CD8-positive, alpha-beta memory T cell (primary cell): ENCODE measurements at regions not wholly inside any gene's neighbourhood (a gene's known extent, or its start where the extent isn't known, plus 50 kb on each side); places are given as distances from the start of the nearest gene placed in this dataset.

ENCODE experiments used
- CTCF ChIA-PET: fragments of 350-600 bp; sonication (Branson Sonifier 250); formaldehyde crosslinking; loops from one replicate; lab custom pipeline; 2021; ENCODE audit warnings: antibody characterized with exemption; lab: Charles Lee
- POLR2A ChIA-PET: fragments of 350-600 bp; sonication (Branson Sonifier 250); formaldehyde crosslinking; loops from one replicate; lab custom pipeline; 2021; ENCODE audit warnings: antibody characterized with exemption; lab: Charles Lee
- DNase-seq, 5 donors: peaks; one replicate each; pipeline versions ENCODE4 v3.0.0 to v3.0.0-alpha.2; 2020 to 2022; ENCODE audit warnings: mixed read lengths in 1 of 5
- H3K27ac ChIP-seq: one replicate; pipeline ENCODE4 v1.7.0; 2013; ENCODE audit warnings: low read depth, mild to moderate bottlenecking, low read length, moderate library complexity
- H3K27me3 ChIP-seq: 2 replicates; pipeline ENCODE4 v1.7.0; 2013; ENCODE audit warnings: low read length, mild to moderate bottlenecking; ENCODE audit not compliant: insufficient read depth, poor library complexity, severe bottlenecking
- H3K36me3 ChIP-seq: 2 replicates; pipeline ENCODE4 v1.7.0; 2013; ENCODE audit warnings: mild to moderate bottlenecking, low read length, moderate library complexity; ENCODE audit not compliant: insufficient read depth
- H3K4me1 ChIP-seq: 2 replicates; pipeline ENCODE4 v1.7.0; 2013; ENCODE audit warnings: mild to moderate bottlenecking, low read length, moderate library complexity; ENCODE audit not compliant: insufficient read depth
- H3K4me3 ChIP-seq: 2 replicates; pipeline ENCODE4 v1.7.0; 2013; ENCODE audit warnings: mild to moderate bottlenecking, low read length
- H3K9me3 ChIP-seq: 2 replicates; pipeline ENCODE4 v1.7.0; 2013; ENCODE audit warnings: mild to moderate bottlenecking, low read length
- H3K27ac Mint-ChIP-seq, 8 donors: one replicate each; pipeline ENCODE4 v1.8.0; 2020 to 2021; ENCODE audit warnings: mixed read lengths in 8 of 8, mild to moderate bottlenecking in 6 of 8, inconsistent platforms in 3 of 8, moderate library complexity in 3 of 8
- H3K27me3 Mint-ChIP-seq, 2 donors: one replicate each; pipeline ENCODE4 v1.8.0; 2020 to 2021; ENCODE audit warnings: mixed read lengths in 2 of 2, mild to moderate bottlenecking in 1 of 2, moderate library complexity in 1 of 2
- H3K36me3 Mint-ChIP-seq, 3 donors: one replicate each; pipeline ENCODE4 v1.8.0; 2020 to 2021; ENCODE audit warnings: mixed read lengths in 3 of 3, inconsistent platforms in 1 of 3, mild to moderate bottlenecking in 1 of 3
- H3K4me1 Mint-ChIP-seq, 3 donors: one replicate each; pipeline ENCODE4 v1.8.0; 2020 to 2021; ENCODE audit warnings: mixed read lengths in 3 of 3, inconsistent platforms in 1 of 3, mild to moderate bottlenecking in 1 of 3
- H3K4me3 Mint-ChIP-seq, 7 donors: one replicate each; pipeline ENCODE4 v1.8.0; 2020 to 2021; ENCODE audit warnings: mixed read lengths in 7 of 7, mild to moderate bottlenecking in 6 of 7, moderate library complexity in 4 of 7, inconsistent platforms in 2 of 7
- H3K9me3 Mint-ChIP-seq, 5 donors: one replicate each; pipeline ENCODE4 v1.8.0; 2020 to 2022; ENCODE audit warnings: mixed read lengths in 5 of 5, mild to moderate bottlenecking in 3 of 5, moderate library complexity in 2 of 5, inconsistent platforms in 1 of 5

GRCh38 chr2:8418721-8419120 lies 263.1 kb upstream of the ID2 start:
- CTCF ChIA-PET, result no interaction called here
- H3K27ac ChIP-seq, result no peak overlapping the region
- Mint-ChIP-seq H3K4me1 (peaks cover 0 to under 1% (median 0%) of the 10 kb centered on the region in 3 donors), H3K4me3 (no peak overlapping the region), H3K9me3 (no peaks in the 10 kb centered on the region), H3K36me3 (peaks cover 0 to 3% (median 0%) of the 10 kb centered on the region in 3 donors), H3K27ac (peak overlapping the region in 2 of 8 donors; percentile 69 to 72), H3K27me3 (no peaks in the 10 kb centered on the region)
- no peaks in the 10 kb centered on the region for H3K4me1 ChIP-seq
- DNase-seq, result no peak
- H3K4me3 ChIP-seq, result no peak overlapping the region
- no peaks in the 10 kb centered on the region for H3K27me3 ChIP-seq
- H3K36me3 ChIP-seq, result no peaks in the 10 kb centered on the region
- POLR2A ChIA-PET, result no interaction called here
- no peaks in the 10 kb centered on the region for H3K9me3 ChIP-seq

GRCh38 chr2:8421658-8422449 lies 260.0 kb upstream of the ID2 start:
- H3K27ac Mint-ChIP-seq, result peak overlapping the region in 2 of 8 donors; percentile 6 to 64
- H3K9me3 Mint-ChIP-seq, result no peaks in the 10 kb centered on the region
- no peak overlapping the region for H3K4me3 ChIP-seq
- CTCF ChIA-PET, result no interaction called here
- no peaks in the 10 kb centered on the region for H3K27me3 ChIP-seq
- no peak overlapping the region for H3K4me3 Mint-ChIP-seq
- no peaks in the 10 kb centered on the region for H3K27me3 Mint-ChIP-seq
- H3K27ac ChIP-seq, result no peak overlapping the region
- H3K36me3 ChIP-seq, result no peaks in the 10 kb centered on the region
- H3K9me3 ChIP-seq, result no peaks in the 10 kb centered on the region
- peaks cover 15 to 26% (median 20%) of the 10 kb centered on the region in 3 donors for H3K4me1 Mint-ChIP-seq
- DNase-seq, result no peak
- H3K4me1 ChIP-seq, result peaks cover 4% of the 10 kb centered on the region
- H3K36me3 Mint-ChIP-seq, result no peaks in the 10 kb centered on the region
- POLR2A ChIA-PET, result no interaction called here

GRCh38 chr2:8422450-8422800 lies 259.4 kb upstream of the ID2 start:
- Histone ChIP-seq H3K4me3 (no peak overlapping the region), H3K27ac (no peak overlapping the region), H3K27me3 (no peaks in the 10 kb centered on the region), H3K9me3 (no peaks in the 10 kb centered on the region), H3K36me3 (no peaks in the 10 kb centered on the region), H3K4me1 (peaks cover 4% of the 10 kb centered on the region)
- no peak for DNase-seq
- ChIA-PET CTCF (no interaction called here), POLR2A (no interaction called here)
- Mint-ChIP-seq H3K4me1 (peaks cover 15 to 31% (median 20%) of the 10 kb centered on the region in 3 donors), H3K36me3 (no peaks in the 10 kb centered on the region), H3K4me3 (no peak overlapping the region), H3K27me3 (no peaks in the 10 kb centered on the region), H3K9me3 (no peaks in the 10 kb centered on the region), H3K27ac (peak overlapping the region in 2 of 8 donors; percentile 6 to 41)

- Histone ChIP-seq H3K4me1 (peaks cover 4% of the 10 kb centered on the region), H3K36me3 (no peaks in the 10 kb centered on the region), H3K9me3 (no peaks in the 10 kb centered on the region), H3K27ac (no peak overlapping the region), H3K4me3 (no peak overlapping the region), H3K27me3 (no peaks in the 10 kb centered on the region)
- H3K36me3 Mint-ChIP-seq, result peaks cover 0 to 2% (median 0%) of the 10 kb centered on the region in 3 donors
- ChIA-PET POLR2A (interaction anchor here (1.0 kb wide), 1 partner anchor 17 kb away, joined by 3 read pairs; no protein-coding TSS in a partner anchor), CTCF (no interaction called here)
- peak overlapping the region in 5 of 7 donors; percentile 20 to 85 (median 57) for H3K4me3 Mint-ChIP-seq
- peak in 2 of 5 donors; percentile 12 to 30 for DNase-seq
- H3K4me1 Mint-ChIP-seq, result peaks cover 15 to 39% (median 20%) of the 10 kb centered on the region in 3 donors
- H3K27ac Mint-ChIP-seq, result peak overlapping the region in 6 of 8 donors; percentile 29 to 90 (median 76)
- no peaks in the 10 kb centered on the region for H3K9me3 Mint-ChIP-seq
- H3K27me3 Mint-ChIP-seq, result no peaks in the 10 kb centered on the region
Measured at GRCh38 chr2:8424997-8425900, 256.6 kb upstream of the ID2 start.

- Histone ChIP-seq H3K4me3 (no peak overlapping the region), H3K27ac (no peak overlapping the region), H3K4me1 (peaks cover 4% of the 10 kb centered on the region), H3K36me3 (no peaks in the 10 kb centered on the region), H3K9me3 (no peaks in the 10 kb centered on the region), H3K27me3 (no peaks in the 10 kb centered on the region)
- POLR2A ChIA-PET, result no interaction called here
- Mint-ChIP-seq H3K4me3 (peak overlapping the region in 4 of 7 donors; percentile 31 to 80 (median 57)), H3K27ac (peak overlapping the region in 5 of 8 donors; percentile 18 to 88 (median 51)), H3K27me3 (no peaks in the 10 kb centered on the region), H3K4me1 (peaks cover 15 to 51% (median 21%) of the 10 kb centered on the region in 3 donors), H3K36me3 (peaks cover 0 to 2% (median 0%) of the 10 kb centered on the region in 3 donors), H3K9me3 (no peaks in the 10 kb centered on the region)
- DNase-seq, result no peak
- CTCF ChIA-PET, result no interaction called here
Measured at GRCh38 chr2:8426550-8426949, 255.3 kb upstream of the ID2 start.

GRCh38 chr2:8427211-8427610 lies 254.6 kb upstream of the ID2 start:
- Mint-ChIP-seq H3K4me3 (no peak overlapping the region), H3K9me3 (no peaks in the 10 kb centered on the region), H3K27ac (peak overlapping the region in 2 of 8 donors; percentile 51 to 88), H3K36me3 (peaks cover 0 to 2% (median 0%) of the 10 kb centered on the region in 3 donors), H3K27me3 (no peaks in the 10 kb centered on the region), H3K4me1 (peaks cover 15 to 51% (median 21%) of the 10 kb centered on the region in 3 donors)
- Histone ChIP-seq H3K4me1 (peaks cover 4% of the 10 kb centered on the region), H3K9me3 (no peaks in the 10 kb centered on the region), H3K4me3 (no peak overlapping the region), H3K27ac (no peak overlapping the region), H3K27me3 (no peaks in the 10 kb centered on the region), H3K36me3 (no peaks in the 10 kb centered on the region)
- no peak for DNase-seq
- ChIA-PET POLR2A (no interaction called here), CTCF (no interaction called here)

GRCh38 chr2:8430628-8431027 lies 251.2 kb upstream of the ID2 start:
- no peak for DNase-seq
- Mint-ChIP-seq H3K27me3 (no peaks in the 10 kb centered on the region), H3K27ac (peak overlapping the region in 6 of 8 donors; percentile 28 to 72 (median 56)), H3K4me3 (no peak overlapping the region), H3K36me3 (peaks cover 0 to 5% (median 0%) of the 10 kb centered on the region in 3 donors), H3K9me3 (no peaks in the 10 kb centered on the region), H3K4me1 (peaks cover 25 to 51% (median 29%) of the 10 kb centered on the region in 3 donors)
- H3K4me1 ChIP-seq, result peaks cover 17% of the 10 kb centered on the region
- no peak overlapping the region for H3K4me3 ChIP-seq
- no peaks in the 10 kb centered on the region for H3K36me3 ChIP-seq
- H3K27ac ChIP-seq, result no peak overlapping the region
- H3K9me3 ChIP-seq, result no peaks in the 10 kb centered on the region
- ChIA-PET CTCF (interaction anchor here (0.6 to 2.4 kb wide), 2 partner anchors 8 to 201 kb away, joined by 4 to 6 read pairs; no protein-coding TSS in a partner anchor), POLR2A (interaction anchor here (0.5 kb wide), 1 partner anchor 41 kb away, joined by 3 read pairs; no protein-coding TSS in a partner anchor)
- no peaks in the 10 kb centered on the region for H3K27me3 ChIP-seq
